H1 (cell line): ENCODE measurements at regions not wholly inside any gene's neighbourhood (a gene's known extent, or its start where the extent isn't known, plus 50 kb on each side); places are given as distances from the start of the nearest gene placed in this dataset.

ENCODE experiments used
- CTCF ChIA-PET: fragments of 300-600 bp; sonication (Branson Sonifier 250); formaldehyde crosslinking; loops from one replicate; lab custom pipeline; 2021; ENCODE audit not compliant: partially characterized antibody; lab: Charles Lee
- POLR2A ChIA-PET: fragments of 300-600 bp; sonication (Branson Sonifier 250); formaldehyde crosslinking; loops from one replicate; lab custom pipeline; 2021; ENCODE audit warnings: inconsistent platforms; ENCODE audit not compliant: partially characterized antibody; lab: Charles Lee
- DNase-seq, 2 experiments: peaks; one replicate each; pipeline versions ENCODE4 v3.0.0 to v3.0.0-alpha.2; 2010 to 2022; ENCODE audit warnings: low spot score in 2 of 2, low read depth in 1 of 2, mixed read lengths in 1 of 2
- FAIRE-seq: peaks from 2 replicates; lab custom pipeline; 2011; peaks lifted over from hg19 to GRCh38; lab: Jason Lieb, UNC
- H2AFZ ChIP-seq: 2 replicates; pipeline ENCODE4 v1.8.1; 2012; ENCODE audit warnings: low read length, inconsistent platforms
- H2AK5ac ChIP-seq: 2 replicates; pipeline ENCODE4 v1.6.1; 2013; ENCODE audit warnings: low read depth, low read length
- H2BK120ac ChIP-seq: replicated peaks from 2 replicates; pipeline ENCODE3; 2013; ENCODE audit warnings: low read depth, low read length, inconsistent platforms
- H2BK12ac ChIP-seq: 2 replicates; pipeline ENCODE4 v1.6.1; 2013; ENCODE audit warnings: low read depth, low read length
- H2BK15ac ChIP-seq: 2 replicates; pipeline ENCODE4 v1.6.1; 2013; ENCODE audit warnings: low read length
- H2BK20ac ChIP-seq: 2 replicates; pipeline ENCODE4 v1.6.1; 2013; ENCODE audit warnings: low read length
- H2BK5ac ChIP-seq: 2 replicates; pipeline ENCODE4 v1.6.1; 2013; ENCODE audit warnings: low read depth, low read length
- H3K14ac ChIP-seq: 2 replicates; pipeline ENCODE4 v1.6.1; 2013; ENCODE audit warnings: inconsistent platforms; ENCODE audit not compliant: insufficient read length
- H3K18ac ChIP-seq: 2 replicates; pipeline ENCODE4 v1.6.1; 2013; ENCODE audit warnings: low read length; ENCODE audit errors: extremely low read depth
- H3K23ac ChIP-seq: 2 replicates; pipeline ENCODE4 v1.6.1; 2013; ENCODE audit warnings: inconsistent platforms; ENCODE audit not compliant: insufficient read length
- H3K23me2 ChIP-seq: 2 replicates; pipeline ENCODE4 v1.6.1; 2013; ENCODE audit warnings: low read depth, low read length
- H3K27ac ChIP-seq: 2 replicates; pipeline ENCODE4 v1.6.1; 2011; ENCODE audit warnings: low read depth, low read length, inconsistent platforms
- H3K27me3 ChIP-seq, 4 experiments: replicated peaks in 1 of 4; 1 replicate in 1 of 4; 2 replicates in 3 of 4; pipeline versions ENCODE4 v1.6.1 to v1.8.1; 2011 to 2013; ENCODE audit warnings: low read length in 3 of 4, mild to moderate bottlenecking in 3 of 4, inconsistent platforms in 2 of 4, mixed read lengths in 2 of 4, moderate library complexity in 1 of 4; ENCODE audit not compliant: control insufficient read depth in 3 of 4, insufficient read depth in 3 of 4; ENCODE audit errors: extremely low read depth in 1 of 4
- H3K36me3 ChIP-seq, 4 experiments: 2 replicates each; pipeline versions ENCODE4 v1.6.1 to v1.8.1; 2011 to 2013; ENCODE audit warnings: mild to moderate bottlenecking in 4 of 4, low read length in 3 of 4, moderate library complexity in 2 of 4, control low read depth in 1 of 4, inconsistent platforms in 1 of 4; ENCODE audit not compliant: insufficient read depth in 4 of 4, control insufficient read depth in 2 of 4
- H3K4ac ChIP-seq: replicated peaks from 2 replicates; pipeline ENCODE3; 2013; ENCODE audit warnings: low read length, low read depth, mixed read lengths, inconsistent platforms; ENCODE audit not compliant: insufficient read length
- H3K4me1 ChIP-seq, 4 experiments: replicated peaks in 1 of 4; 1 replicate in 1 of 4; 2 replicates in 3 of 4; pipeline versions ENCODE4 v1.6.1 to v1.8.1; 2011 to 2013; ENCODE audit warnings: low read length in 3 of 4, inconsistent platforms in 2 of 4, mixed read lengths in 1 of 4; ENCODE audit not compliant: insufficient read depth in 4 of 4, control insufficient read depth in 3 of 4
- H3K4me2 ChIP-seq, 2 experiments: 2 replicates each; pipeline versions ENCODE4 v1.6.1 to v1.8.1; 2011 to 2013; ENCODE audit warnings: low read depth in 2 of 2, low read length in 2 of 2, control low read depth in 1 of 2, inconsistent platforms in 1 of 2, mild to moderate bottlenecking in 1 of 2; ENCODE audit not compliant: insufficient read depth in 1 of 2
- H3K4me3 ChIP-seq, 4 experiments: fragments of 200-600, 300-600 bp in 1 of 4; sonication (generic), shearing (Covaris generic), sonication (Bioruptor Twin) in 1 of 4; 2 replicates each; pipeline versions ENCODE4 v1.5.1 to v1.8.1; 2011 to 2016; ENCODE audit warnings: low read length in 4 of 4, low read depth in 3 of 4, control low read depth in 2 of 4, inconsistent platforms in 2 of 4, mild to moderate bottlenecking in 2 of 4, mixed read lengths in 1 of 4, moderate library complexity in 1 of 4; ENCODE audit not compliant: insufficient read depth in 2 of 4; ENCODE audit errors: extremely low read depth in 1 of 4
- H3K56ac ChIP-seq: replicated peaks from 2 replicates; pipeline ENCODE3; 2013; ENCODE audit warnings: low read depth, mild to moderate bottlenecking, mixed read lengths, low read length, inconsistent platforms; ENCODE audit not compliant: insufficient read length
- H3K79me1 ChIP-seq: 2 replicates; pipeline ENCODE4 v1.6.1; 2013; ENCODE audit warnings: low read depth, low read length, control low read depth
- H3K79me2 ChIP-seq, 2 experiments: 2 replicates each; pipeline versions ENCODE4 v1.6.1 to v1.8.1; 2012 to 2013; ENCODE audit warnings: low read length in 2 of 2, mild to moderate bottlenecking in 2 of 2, inconsistent platforms in 1 of 2; ENCODE audit not compliant: insufficient read depth in 2 of 2, control insufficient read depth in 1 of 2
- H3K9ac ChIP-seq, 4 experiments: replicated peaks in 1 of 4; 1 replicate in 1 of 4; 2 replicates in 3 of 4; pipeline versions ENCODE4 v1.6.1 to v1.8.1; 2011 to 2013; ENCODE audit warnings: low read depth in 3 of 4, low read length in 3 of 4, control low read depth in 2 of 4, mild to moderate bottlenecking in 2 of 4, moderate library complexity in 2 of 4, inconsistent platforms in 1 of 4; ENCODE audit errors: extremely low read depth in 1 of 4
- H3K9me3 ChIP-seq, 2 experiments: 2 replicates each; pipeline versions ENCODE4 v1.6.1 to v1.8.1; 2012 to 2013; ENCODE audit warnings: mild to moderate bottlenecking in 2 of 2, moderate library complexity in 2 of 2, control low read depth in 1 of 2, inconsistent platforms in 1 of 2, low read depth in 1 of 2, low read length in 1 of 2, mixed read lengths in 1 of 2; ENCODE audit not compliant: insufficient read depth in 2 of 2
- H4K20me1 ChIP-seq, 2 experiments: replicated peaks in 1 of 2; 2 replicates each; pipeline versions ENCODE3 to v1.8.1; 2011 to 2013; ENCODE audit warnings: inconsistent platforms in 2 of 2, low read length in 2 of 2, mild to moderate bottlenecking in 1 of 2; ENCODE audit not compliant: insufficient read depth in 2 of 2, control insufficient read depth in 1 of 2
- H4K5ac ChIP-seq: 2 replicates; pipeline ENCODE4 v1.6.1; 2013; ENCODE audit warnings: low read length, low read depth, mixed read lengths, inconsistent platforms; ENCODE audit not compliant: insufficient read length
- H4K8ac ChIP-seq: 2 replicates; pipeline ENCODE4 v1.8.0; 2013; ENCODE audit warnings: mild to moderate bottlenecking, moderate library complexity, low read length, inconsistent platforms; ENCODE audit not compliant: insufficient read depth; ENCODE audit errors: extremely low read depth
- H4K91ac ChIP-seq: replicated peaks from 2 replicates; pipeline ENCODE3; 2013; ENCODE audit warnings: low read length, mixed read lengths, inconsistent platforms; ENCODE audit not compliant: insufficient read length
- ATF2 ChIP-seq: IDR thresholded peaks from 2 replicates; pipeline ENCODE4 v1.6.1; 2012; ENCODE audit warnings: low read length, inconsistent platforms
- CBX5 ChIP-seq: fragments of 300-800, 300-1000 bp; sonication (generic); IDR thresholded peaks from 2 replicates; pipeline ENCODE4 v1.7.1; 2016; ENCODE audit warnings: antibody characterized with exemption, low read length, low read depth
- CEBPB ChIP-seq: IDR thresholded peaks from 2 replicates; pipeline ENCODE4 v1.6.1; 2012; ENCODE audit warnings: low read depth, low read length
- EGR1 ChIP-seq: IDR thresholded peaks from 2 replicates; pipeline ENCODE4 v1.6.1; 2011; ENCODE audit warnings: low read depth, low read length, borderline replicate concordance
- EZH2 ChIP-seq: fragments of 200-600 bp; sonication (generic); IDR thresholded peaks from 2 replicates; pipeline ENCODE4 v1.7.1; 2012; ENCODE audit warnings: low read depth, mild to moderate bottlenecking, moderate library complexity, low read length, inconsistent platforms; ENCODE audit not compliant: severe bottlenecking
- FOSL1 ChIP-seq: IDR thresholded peaks from 2 replicates; pipeline ENCODE4 v1.6.1; 2011; ENCODE audit warnings: mild to moderate bottlenecking, low read depth, low read length, moderate library complexity; ENCODE audit not compliant: insufficient read depth
- GABPA ChIP-seq: IDR thresholded peaks from 2 replicates; pipeline ENCODE4 v1.6.1; 2011; ENCODE audit warnings: mild to moderate bottlenecking, low read length, moderate library complexity, borderline replicate concordance; ENCODE audit not compliant: insufficient read depth
- KDM4A ChIP-seq: IDR thresholded peaks from one replicate; pipeline ENCODE4 v1.7.1; 2012; ENCODE audit warnings: low read depth, mild to moderate bottlenecking, moderate library complexity, low read length, inconsistent platforms; ENCODE audit not compliant: severe bottlenecking
- NRF1 ChIP-seq: IDR thresholded peaks from 2 replicates; pipeline ENCODE4 v1.6.1; 2011; ENCODE audit warnings: mild to moderate bottlenecking, low read depth, low read length, improper control_type of control experiment
- SP4 ChIP-seq: IDR thresholded peaks from 2 replicates; pipeline ENCODE4 v1.6.1; 2012; ENCODE audit warnings: low read length, inconsistent platforms
- TAF1 ChIP-seq: IDR thresholded peaks from 2 replicates; pipeline ENCODE4 v1.6.1; 2011; ENCODE audit warnings: mild to moderate bottlenecking, low read depth, low read length
- ZNF274 ChIP-seq: IDR thresholded peaks from 2 replicates; pipeline ENCODE4 v1.7.0; 2012; ENCODE audit warnings: low read length, borderline replicate concordance; ENCODE audit errors: extremely low read depth
- WGBS, 2 experiments: shearing (Covaris generic) in 1 of 2; methylation state at CpG; one replicate each; pipeline versions ENCODE4 v1.1.6 to v1.1.7; 2013 to 2015; ENCODE audit warnings: low lambda C conversion rate in 2 of 2, mixed read lengths in 2 of 2, inconsistent platforms in 1 of 2, low coverage in 1 of 2, missing lambda C conversion rate in 1 of 2; ENCODE audit not compliant: insufficient replicate concordance in 2 of 2, insufficient coverage in 1 of 2, insufficient read length in 1 of 2; ENCODE audit errors: extremely low coverage in 1 of 2, missing lambda C conversion rate in 1 of 2; 5-methylcytosine and 5-hydroxymethylcytosine counted together
- TF ChIP-seq, protein P1 (sequence below): IDR thresholded peaks from 2 replicates; pipeline ENCODE4 v1.6.1; 2011; ENCODE audit warnings: low read length, improper control_type of control experiment

- H2AK5ac ChIP-seq: no peak overlapping the region
- no peak overlapping the region for H4K8ac ChIP-seq
- H3K36me3 ChIP-seq: no peaks in the 10 kb centered on the region
- H2AFZ ChIP-seq: no peak overlapping the region
- no peak for DNase-seq
- H3K27ac ChIP-seq: no peak overlapping the region
- no peak overlapping the region for H3K18ac ChIP-seq
- WGBS, 2 experiments: 96% methylated on average over 1 of the region's 1 CpG; no CpG with 5 or more reads in 1 of the 2 experiments
- H3K4me2 ChIP-seq: no peak overlapping the region
- CTCF ChIA-PET: no interaction called here
- H3K56ac ChIP-seq: no peak overlapping the region
- no peak overlapping the region for H3K4me3 ChIP-seq
- H3K23me2 ChIP-seq: no peaks in the 10 kb centered on the region
- H2BK12ac ChIP-seq: no peak overlapping the region
- no peak overlapping the region for H2BK15ac ChIP-seq
- H3K4ac ChIP-seq: no peak overlapping the region
- H3K79me2 ChIP-seq: no peaks in the 10 kb centered on the region
- H2BK120ac ChIP-seq: no peak overlapping the region
- H3K9me3 ChIP-seq: no peaks in the 10 kb centered on the region
- no peaks in the 10 kb centered on the region for H3K4me1 ChIP-seq
- no peak overlapping the region for H3K14ac ChIP-seq
- no peak overlapping the region for H4K5ac ChIP-seq
- FAIRE-seq: no peak
- no peaks in the 10 kb centered on the region for H3K27me3 ChIP-seq
- H2BK5ac ChIP-seq: no peak overlapping the region
- POLR2A ChIA-PET: no interaction called here
- no peak overlapping the region for H3K23ac ChIP-seq
- no peak overlapping the region for H3K9ac ChIP-seq
- H4K91ac ChIP-seq: no peak overlapping the region
- no peak overlapping the region for H2BK20ac ChIP-seq
- H3K79me1 ChIP-seq: no peaks in the 10 kb centered on the region
- H4K20me1 ChIP-seq: no peaks in the 10 kb centered on the region
- no peak for TF ChIP-seq EZH2
- no peak for TF ChIP-seq SP4
- TF ChIP-seq KDM4A: no peak
- TF ChIP-seq TAF1: no peak
- no peak for TF ChIP-seq ATF2
- no peak for TF ChIP-seq NRF1
- TF ChIP-seq CEBPB: no peak
- TF ChIP-seq GABPA: no peak
- TF ChIP-seq, protein P1, sequence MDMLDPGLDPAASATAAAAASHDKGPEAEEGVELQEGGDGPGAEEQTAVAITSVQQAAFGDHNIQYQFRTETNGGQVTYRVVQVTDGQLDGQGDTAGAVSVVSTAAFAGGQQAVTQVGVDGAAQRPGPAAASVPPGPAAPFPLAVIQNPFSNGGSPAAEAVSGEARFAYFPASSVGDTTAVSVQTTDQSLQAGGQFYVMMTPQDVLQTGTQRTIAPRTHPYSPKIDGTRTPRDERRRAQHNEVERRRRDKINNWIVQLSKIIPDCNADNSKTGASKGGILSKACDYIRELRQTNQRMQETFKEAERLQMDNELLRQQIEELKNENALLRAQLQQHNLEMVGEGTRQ: no peak
- no peak for TF ChIP-seq ZNF274
- TF ChIP-seq EGR1: no peak
- TF ChIP-seq CBX5: no peak
- no peak for TF ChIP-seq FOSL1
Measured at GRCh38 chr4:134879019-134879418, 677.4 kb upstream of the PABPC4L start.
